ENCODE measurements at regions not wholly inside any gene's neighbourhood (a gene's known extent, or its start where the extent isn't known, plus 50 kb on each side); places are given as distances from the start of the nearest gene placed in this dataset.

- H3K9me3 Mint-ChIP-seq (ENCODE audit: unreplicated experiment) = no peaks in the 10 kb centered on the region
- POLR2A ChIA-PET = no interaction called here
- CTCF ChIA-PET = no interaction called here
Observed at GRCh38 chr4:23207059-23207458, 514.3 kb downstream of the GBA3 start.

GRCh38 chr4:23202712-23203247 is 510.0 kb downstream of the GBA3 start:
- H3K4me3 Mint-ChIP-seq (ENCODE audit: unreplicated experiment) = no peak overlapping the region
- BruUV-seq (replicated peaks) = no TSS peak
- no peak for TF ChIP-seq CTCF (IDR thresholded peaks at IDR 0.05; ENCODE audit: unreplicated experiment)
- H3K27me3 Mint-ChIP-seq (ENCODE audit: insufficient read depth, unreplicated experiment) = no peaks in the 10 kb centered on the region
- ChIA-PET CTCF (interaction anchor here (0.6 to 1.3 kb wide), 5 partner anchors 9 to 872 kb away, joined by 3 to 5 read pairs (median 4); no protein-coding TSS in a partner anchor), POLR2A (interaction anchor here (0.9 kb wide), 1 partner anchor 30 kb away, joined by 3 read pairs; no protein-coding TSS in a partner anchor)
- DNase-seq (ENCODE audit: unreplicated experiment) = no peak
- H3K4me1 Mint-ChIP-seq (ENCODE audit: insufficient read depth, unreplicated experiment) = no peaks in the 10 kb centered on the region
- intact Hi-C loops (cut with micrococcal nuclease) = no loop called here
- no peaks in the 10 kb centered on the region for H3K36me3 Mint-ChIP-seq (ENCODE audit: insufficient read depth, unreplicated experiment)
- no peaks in the 10 kb centered on the region for H3K9me3 Mint-ChIP-seq (ENCODE audit: unreplicated experiment)
- no peak overlapping the region for H3K27ac Mint-ChIP-seq (ENCODE audit: low read depth, unreplicated experiment)

More at GRCh38 chr4:23207059-23207458, 514.3 kb downstream of the GBA3 start:
- intact Hi-C loops (cut with micrococcal nuclease) = no loop called here
- Mint-ChIP-seq H3K27me3 (ENCODE audit: insufficient read depth, unreplicated experiment) (no peaks in the 10 kb centered on the region), H3K4me3 (ENCODE audit: unreplicated experiment) (no peak overlapping the region), H3K27ac (ENCODE audit: low read depth, unreplicated experiment) (no peak overlapping the region), H3K4me1 (ENCODE audit: insufficient read depth, unreplicated experiment) (no peaks in the 10 kb centered on the region), H3K36me3 (ENCODE audit: insufficient read depth, unreplicated experiment) (no peaks in the 10 kb centered on the region)
- no peak for DNase-seq (ENCODE audit: unreplicated experiment)
- no TSS peak for BruUV-seq (replicated peaks)
- TF ChIP-seq CTCF (IDR thresholded peaks at IDR 0.05; ENCODE audit: unreplicated experiment) = no peak

GRCh38 chr4:23194751-23195150 is 502.0 kb downstream of the GBA3 start:
- Mint-ChIP-seq H3K36me3 (ENCODE audit: insufficient read depth, unreplicated experiment) (no peaks in the 10 kb centered on the region), H3K27me3 (ENCODE audit: insufficient read depth, unreplicated experiment) (no peaks in the 10 kb centered on the region), H3K27ac (ENCODE audit: low read depth, unreplicated experiment) (no peak overlapping the region), H3K4me3 (ENCODE audit: unreplicated experiment) (no peak overlapping the region), H3K4me1 (ENCODE audit: insufficient read depth, unreplicated experiment) (no peaks in the 10 kb centered on the region), H3K9me3 (ENCODE audit: unreplicated experiment) (no peaks in the 10 kb centered on the region)
- no peak for DNase-seq (ENCODE audit: unreplicated experiment)
- ChIA-PET POLR2A (no interaction called here), CTCF (no interaction called here)
- BruUV-seq (replicated peaks) = no TSS peak
- no peak for TF ChIP-seq CTCF (IDR thresholded peaks at IDR 0.05; ENCODE audit: unreplicated experiment)
- intact Hi-C loops (cut with micrococcal nuclease) = no loop called here

- H3K9me3 Mint-ChIP-seq (ENCODE audit: unreplicated experiment) = peaks cover 11% of the 10 kb centered on the region
- CTCF ChIA-PET = no interaction called here
- H3K27ac Mint-ChIP-seq (ENCODE audit: low read depth, unreplicated experiment) = no peak overlapping the region
- POLR2A ChIA-PET = no interaction called here
- no peak for DNase-seq (ENCODE audit: unreplicated experiment)
- TF ChIP-seq CTCF (IDR thresholded peaks at IDR 0.05; ENCODE audit: unreplicated experiment) = no peak
- intact Hi-C loops (cut with micrococcal nuclease) = no loop called here
- no TSS peak for BruUV-seq (replicated peaks)
- no peaks in the 10 kb centered on the region for H3K27me3 Mint-ChIP-seq (ENCODE audit: insufficient read depth, unreplicated experiment)
- H3K4me3 Mint-ChIP-seq (ENCODE audit: unreplicated experiment) = no peak overlapping the region
- H3K4me1 Mint-ChIP-seq (ENCODE audit: insufficient read depth, unreplicated experiment) = peaks cover 12% of the 10 kb centered on the region
- no peaks in the 10 kb centered on the region for H3K36me3 Mint-ChIP-seq (ENCODE audit: insufficient read depth, unreplicated experiment)
Observed at GRCh38 chr4:23174179-23174578, 481.4 kb downstream of the GBA3 start.
